Gastroesophageal sphincter (tissue), 2 donors: ENCODE measurements at regions not wholly inside any gene's neighbourhood (a gene's known extent, or its start where the extent isn't known, plus 50 kb on each side); places are given as distances from the start of the nearest gene placed in this dataset.
"Not testable (repeated sequence)": the region's sequence is repeated elsewhere in the genome, so short reads cannot be mapped to it uniquely, and the experiment has no call there.

ENCODE experiments used
- POLR2A ChIP-seq, 2 donors: fragments of 450-650 bp; IDR thresholded peaks; one replicate each; pipeline ENCODE4 v1.6.1; 2017; ENCODE audit warnings: antibody characterized with exemption in 2 of 2, mild to moderate bottlenecking in 2 of 2, moderate library complexity in 1 of 2
- POLR2AphosphoS5 ChIP-seq: sonication (generic); formaldehyde crosslinking; IDR thresholded peaks from one replicate; pipeline ENCODE4 v1.6.1; 2017; ENCODE audit warnings: antibody characterized with exemption

DNA sequence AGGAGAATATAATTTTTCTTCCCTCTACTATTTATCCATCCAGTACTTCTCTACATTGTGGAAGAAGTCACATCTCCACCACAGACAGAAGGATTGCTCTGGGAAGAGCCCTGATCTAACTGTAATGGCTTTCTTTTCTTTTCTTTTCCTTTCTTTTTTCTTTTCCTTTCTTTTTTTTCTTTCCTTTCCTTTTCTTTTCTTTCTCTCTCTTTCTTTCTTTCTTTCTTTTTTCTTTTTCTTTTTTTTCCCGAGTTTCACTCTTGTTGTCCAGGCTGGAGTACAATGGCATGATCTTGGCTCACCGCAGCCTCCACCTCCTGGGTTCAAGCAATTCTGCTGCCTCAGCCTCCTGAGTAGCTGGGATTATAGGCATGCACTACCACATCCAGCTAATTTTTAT lies 131.7 kb downstream of the KLF6 start:
- TF ChIP-seq POLR2A (IDR thresholded peaks at IDR 0.05); POLR2AphosphoS5: not testable (repeated sequence)
